Peyer's patch (tissue), 4 donors: ENCODE measurements at regions not wholly inside any gene's neighbourhood (a gene's known extent, or its start where the extent isn't known, plus 50 kb on each side); places are given as distances from the start of the nearest gene placed in this dataset.

Experiments used
- CTCF ChIP-seq, 6 experiments: fragments of 450-650 bp in 4 of 6; fragments of 200-600 bp in 2 of 6; sonication (generic) in 1 of 6; IDR thresholded peaks; one replicate each; pipeline ENCODE4 v1.5.1; 2017 to 2019; ENCODE audit warnings: antibody characterized with exemption in 6 of 6, mild to moderate bottlenecking in 3 of 6, moderate library complexity in 1 of 6
- POLR2A ChIP-seq, 2 donors: fragments of 450-650 bp; IDR thresholded peaks; one replicate each; pipeline ENCODE4 v1.5.1; 2017; ENCODE audit warnings: antibody characterized with exemption in 2 of 2, mild to moderate bottlenecking in 2 of 2, moderate library complexity in 2 of 2

GRCh38 chr17:59492091-59492451, 73.3 kb upstream of the DHX40 start:
- TF ChIP-seq POLR2A (IDR thresholded peaks at IDR 0.05), result no peak
- no peak for TF ChIP-seq CTCF (IDR thresholded peaks at IDR 0.05)
